GM12878 (cell line): ENCODE measurements at regions not wholly inside any gene's neighbourhood (a gene's known extent, or its start where the extent isn't known, plus 50 kb on each side); places are given as distances from the start of the nearest gene placed in this dataset.

ENCODE experiments used
- ATAC-seq: fragments of 200-7000 bp; cut with Tn5 transposase; 3 replicates; pipeline ENCODE4 v1.9.1; 2020; ENCODE audit warnings: mild to moderate bottlenecking, moderate library complexity
- BruUV-seq: library from RNA; stranded (reverse); fragments of 400-500 nt; replicated peaks from 2 replicates; lab custom pipeline; 2021; lab: Mats Ljungman, UMichigan
- CTCF ChIA-PET: fragments of 300-600 bp; sonication (Branson Sonifier 250); formaldehyde crosslinking; extraction: SDS; loops from one replicate; lab custom pipeline; 2021; ENCODE audit warnings: inconsistent platforms; lab: Yijun Ruan, JAX
- POLR2A ChIA-PET: fragments of 350-600 bp; formaldehyde crosslinking; extraction: SDS; loops from one replicate; lab custom pipeline; 2021; ENCODE audit warnings: inconsistent platforms; lab: Charles Lee
- RAD21 ChIA-PET: fragments of 300-600 bp; sonication (Branson Sonifier 250); formaldehyde crosslinking; loops from one replicate; lab custom pipeline; 2023; ENCODE audit warnings: antibody characterized with exemption; ENCODE audit not compliant: unreplicated experiment; lab: Charles Lee
- SMC1A ChIA-PET: fragments of 300-600 bp; sonication (Branson Sonifier 250); formaldehyde crosslinking; loops from one replicate; lab custom pipeline; 2023; ENCODE audit not compliant: unreplicated experiment, uncharacterized antibody; lab: Charles Lee
- DNase-seq: peaks from one replicate; pipeline ENCODE4 v3.0.0-alpha.2; 2011; ENCODE audit warnings: low read depth, low spot score
- FAIRE-seq: peaks from 3 replicates; lab custom pipeline; 2011; peaks lifted over from hg19 to GRCh38; lab: Jason Lieb, UNC
- H2AFZ ChIP-seq: 2 replicates; pipeline ENCODE4 v1.6.0; 2011; ENCODE audit warnings: low read depth, low read length, control low read depth; ENCODE audit not compliant: control insufficient read depth
- H3K27ac ChIP-seq: 2 replicates; pipeline ENCODE4 v1.5.1; 2011; ENCODE audit warnings: control low read depth; ENCODE audit not compliant: control insufficient read depth, insufficient read depth
- H3K27me3 ChIP-seq, 2 experiments: replicated peaks in 1 of 2; 2 replicates each; pipeline versions ENCODE4 v1.6.0 to v1.6.1; 2011; ENCODE audit warnings: low read length in 1 of 2; ENCODE audit not compliant: control insufficient read depth in 2 of 2, insufficient read depth in 2 of 2
- H3K36me3 ChIP-seq, 2 experiments: 2 replicates each; pipeline ENCODE4 v1.5.1; 2011; ENCODE audit warnings: low read length in 1 of 2; ENCODE audit not compliant: control insufficient read depth in 2 of 2, insufficient read depth in 2 of 2
- H3K4me1 ChIP-seq: 2 replicates; pipeline ENCODE4 v1.6.1; 2011; ENCODE audit warnings: mild to moderate bottlenecking, low read length, moderate library complexity, mixed read lengths; ENCODE audit not compliant: control insufficient read depth, insufficient read depth
- H3K4me2 ChIP-seq: 2 replicates; pipeline ENCODE4 v1.6.0; 2011; ENCODE audit warnings: control low read depth; ENCODE audit not compliant: control insufficient read depth, insufficient read depth
- H3K4me3 ChIP-seq: fragments of 200-600 bp; sonication (generic); 2 replicates; pipeline ENCODE4 v1.5.1; 2016
- H3K79me2 ChIP-seq: 2 replicates; pipeline ENCODE4 v1.6.0; 2011; ENCODE audit warnings: low read length; ENCODE audit not compliant: control insufficient read depth, insufficient read depth
- H3K9ac ChIP-seq: 2 replicates; pipeline ENCODE4 v1.8.0; 2011; ENCODE audit warnings: low read length, control low read depth, mixed read lengths; ENCODE audit not compliant: control insufficient read depth, insufficient read depth
- H3K9me3 ChIP-seq: replicated peaks from 3 replicates; pipeline ENCODE4 v1.5.1; 2011; ENCODE audit warnings: mild to moderate bottlenecking, low read length; ENCODE audit not compliant: control insufficient read depth, insufficient read depth
- H4K20me1 ChIP-seq: 2 replicates; pipeline ENCODE4 v1.6.0; 2011; ENCODE audit not compliant: control insufficient read depth, insufficient read depth
- BHLHE40 ChIP-seq, 2 experiments: fragments of 450-650 bp in 1 of 2; IDR thresholded peaks; 2 replicates each; pipeline ENCODE4 v1.6.1; 2011 to 2017; ENCODE audit warnings: low read depth in 2 of 2, borderline replicate concordance in 1 of 2, improper control_type of control experiment in 1 of 2, low read length in 1 of 2, mild to moderate bottlenecking in 1 of 2
- E2F8 ChIP-seq: fragments of 450-650 bp; IDR thresholded peaks from 2 replicates; pipeline ENCODE4 v1.6.1; 2018; ENCODE audit warnings: mild to moderate bottlenecking, low read depth, moderate library complexity; ENCODE audit not compliant: partially characterized antibody
- NKRF ChIP-seq: fragments of 450-650 bp; conservative IDR thresholded peaks from 2 replicates; pipeline ENCODE4 v1.6.1; 2017; ENCODE audit warnings: mild to moderate bottlenecking, moderate library complexity
- NR2C2 ChIP-seq: IDR thresholded peaks from 2 replicates; pipeline ENCODE4 v1.6.1; 2011; ENCODE audit warnings: borderline replicate concordance, low read depth; ENCODE audit not compliant: control insufficient read depth, insufficient read length
- RBBP5 ChIP-seq: fragments of 200-600 bp; sonication (generic); conservative IDR thresholded peaks from 2 replicates; pipeline ENCODE4 v1.6.1; 2016
- SIX5 ChIP-seq: IDR thresholded peaks from 2 replicates; pipeline ENCODE4 v1.6.1; 2011; ENCODE audit warnings: mild to moderate bottlenecking, low read depth, low read length, moderate library complexity; ENCODE audit not compliant: severe bottlenecking
- SUPT20H ChIP-seq: IDR thresholded peaks from 2 replicates; pipeline ENCODE4 v1.6.1; 2011; ENCODE audit warnings: low read depth, mild to moderate bottlenecking, low read length, moderate library complexity, borderline replicate concordance; ENCODE audit not compliant: control insufficient read depth
- YBX1 ChIP-seq: fragments of 450-650 bp; IDR thresholded peaks from 2 replicates; pipeline ENCODE4 v1.6.1; 2016; ENCODE audit warnings: antibody characterized with exemption
- ZBTB4 ChIP-seq: fragments of 450-650 bp; formaldehyde crosslinking; IDR thresholded peaks from 2 replicates; pipeline ENCODE4 v1.4.0; 2022; ENCODE audit warnings: mild to moderate bottlenecking, moderate library complexity
- ZNF592 ChIP-seq: fragments of 450-650 bp; IDR thresholded peaks from 2 replicates; pipeline ENCODE4 v1.6.1; 2017; ENCODE audit warnings: mild to moderate bottlenecking, moderate library complexity
- WGBS: methylation state at CpG from one replicate; pipeline ENCODE4 v1.1.6; 2016; ENCODE audit warnings: low lambda C conversion rate; ENCODE audit not compliant: insufficient replicate concordance, insufficient coverage; ENCODE audit errors: missing lambda C conversion rate; 5-methylcytosine and 5-hydroxymethylcytosine counted together
- in situ Hi-C: fragments of 300-500 bp; cut with MboI; formaldehyde crosslinking; loops from 9 replicates; pipeline ENCODE4 v1.14.3; 2018; ENCODE audit warnings: mixed read lengths
- intact Hi-C: fragments of 100-400 bp; cut with micrococcal nuclease; formaldehyde crosslinking; loops from one replicate; pipeline ENCODE4 v1.14.2; 2022; ENCODE audit not compliant: unreplicated experiment

- TF ChIP-seq E2F8, result no peak
These were observed 435.6 kb upstream of the LRRC4C start (continued) for GRCh38 chr11:41895081-41895480.

GRCh38 chr11:41897991-41898390, 438.5 kb upstream of the LRRC4C start:
- RAD21 ChIA-PET, result no interaction called here
- TF ChIP-seq ZBTB4 (CRISPR knock-in tag) (no peak), RBBP5 (no peak), SUPT20H (no peak), NR2C2 (no peak), BHLHE40 (IDR thresholded peaks at IDR 0.05; ENCODE audit: borderline replicate concordance in 1 of 2, low read depth in 2 of 2, low read length in 1 of 2) (no peak), YBX1 (no peak), SIX5 (no peak), ZNF592 (no peak), NKRF (no peak)
- TF ChIP-seq, all 136 proteins: peak for 0
- Histone ChIP-seq H3K79me2 (no peaks in the 10 kb centered on the region), H3K27me3 (no peaks in the 10 kb centered on the region), H3K4me2 (no peak overlapping the region), H3K9ac (no peak overlapping the region), H2AFZ (no peak overlapping the region), H3K4me1 (no peaks in the 10 kb centered on the region), H3K4me3 (no peak overlapping the region), H3K9me3 (no peaks in the 10 kb centered on the region), H3K36me3 (no peaks in the 10 kb centered on the region), H4K20me1 (no peaks in the 10 kb centered on the region), H3K27ac (no peak overlapping the region)
- POLR2A ChIA-PET, result no interaction called here
- ATAC-seq (no peak), FAIRE-seq (no peak), DNase-seq (no peak)
- 0% methylated on average over 2 of the region's 2 CpGs for WGBS
- in situ Hi-C loops (no loop called here), intact Hi-C loops (no loop called here)
- BruUV-seq, result no TSS peak
- SMC1A ChIA-PET, result interaction anchor here (2.0 kb wide), 1 partner anchor 30 kb away, joined by 4 read pairs; no protein-coding TSS in a partner anchor
- CTCF ChIA-PET, result no interaction called here
